HG03565 (cell line): ENCODE measurements at regions not wholly inside any gene's neighbourhood (a gene's known extent, or its start where the extent isn't known, plus 50 kb on each side); places are given as distances from the start of the nearest gene placed in this dataset.

Source experiments
- ATAC-seq: cut with Tn5 transposase; IDR thresholded peaks from one replicate; pipeline ENCODE4 v1.9.1; 2021; ENCODE audit warnings: mild to moderate bottlenecking, moderate library complexity; ENCODE audit not compliant: unreplicated experiment

DNA sequence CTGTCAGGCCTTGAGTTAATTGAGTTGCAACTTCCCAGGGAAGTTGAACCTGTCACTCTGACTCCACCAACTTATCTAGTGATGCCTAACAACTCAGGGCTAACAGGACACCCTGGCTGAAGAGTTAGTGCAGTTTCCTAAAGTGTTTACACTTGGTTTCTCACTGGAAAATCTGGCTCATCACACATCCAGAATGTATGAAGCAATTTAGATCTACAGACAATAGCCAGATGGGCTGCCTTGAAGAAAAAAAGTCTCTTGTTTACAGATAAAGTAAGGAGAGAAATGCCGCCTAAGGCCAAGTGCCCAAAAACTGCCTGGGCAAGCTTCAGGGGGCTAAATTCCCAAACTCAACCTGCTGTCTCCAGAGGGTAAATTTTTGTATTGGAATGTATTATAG lies 446.3 kb upstream of the NCAM2 start:
- ATAC-seq, result no peak

GRCh38 chr21:20554785-20555184 lies 443.4 kb upstream of the NCAM2 start:
- ATAC-seq, result no peak

- no peak for ATAC-seq
Observed at GRCh38 chr21:20570824-20571232, 427.4 kb upstream of the NCAM2 start.

- ATAC-seq, result no peak
Observed at GRCh38 chr21:20572582-20572981, 425.6 kb upstream of the NCAM2 start.

DNA sequence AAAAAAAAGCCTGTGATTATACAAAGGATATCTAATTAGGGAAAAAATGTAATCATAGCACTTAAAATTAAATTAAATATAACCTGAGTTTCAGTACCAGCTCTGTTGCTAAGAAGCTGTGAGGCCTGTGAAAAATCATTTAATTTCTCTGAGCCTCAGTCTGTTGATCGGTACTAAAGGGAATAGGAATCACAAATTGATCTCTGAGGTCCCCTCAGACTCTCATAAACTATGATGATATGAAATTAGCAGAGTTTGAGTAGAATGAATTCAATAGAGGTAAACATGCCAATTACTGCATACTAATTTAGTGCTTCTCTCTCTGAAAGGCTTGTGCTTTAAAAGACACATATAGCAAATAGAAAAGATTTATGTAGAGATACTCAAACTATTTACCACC lies 416.8 kb upstream of the NCAM2 start:
- ATAC-seq, result no peak

- ATAC-seq, result no peak
Observed at GRCh38 chr21:20591284-20591683, 406.9 kb upstream of the NCAM2 start.

DNA sequence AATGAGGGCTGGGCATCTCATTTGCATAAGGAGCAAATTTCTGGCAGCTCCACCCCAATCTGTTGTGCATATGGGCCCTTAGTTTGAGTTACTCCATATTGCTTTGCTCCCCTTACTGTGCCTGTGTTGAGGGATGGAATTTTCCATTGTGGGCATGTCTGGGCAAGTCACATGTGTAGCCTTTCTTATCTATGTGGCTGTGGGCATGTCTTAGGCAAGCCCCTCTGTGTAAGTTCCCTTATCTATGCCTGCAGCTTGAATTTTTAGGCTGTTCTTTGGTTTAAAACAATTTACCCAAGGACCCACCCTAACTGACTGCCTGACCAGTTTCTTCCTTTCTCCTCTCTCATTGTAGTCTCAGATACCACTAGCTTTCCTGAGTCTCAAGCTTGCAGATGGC lies 405.7 kb upstream of the NCAM2 start:
- no peak for ATAC-seq

GRCh38 chr21:20603236-20603635 lies 395.0 kb upstream of the NCAM2 start:
- ATAC-seq, result no peak

- ATAC-seq, result no peak
Observed at GRCh38 chr21:20611008-20611407, 387.2 kb upstream of the NCAM2 start.

GRCh38 chr21:20613654-20614053 lies 384.6 kb upstream of the NCAM2 start:
- no peak for ATAC-seq

- no peak for ATAC-seq
Observed at GRCh38 chr21:20617130-20617529, 381.1 kb upstream of the NCAM2 start.

GRCh38 chr21:20618878-20619277 lies 379.3 kb upstream of the NCAM2 start:
- ATAC-seq, result no peak

- no peak for ATAC-seq
Observed at GRCh38 chr21:20627594-20627993, 370.6 kb upstream of the NCAM2 start.

GRCh38 chr21:20631633-20632032 lies 366.6 kb upstream of the NCAM2 start:
- ATAC-seq, result no peak

- no peak for ATAC-seq
Observed at GRCh38 chr21:20639026-20639425, 359.2 kb upstream of the NCAM2 start.

- ATAC-seq, result no peak
Observed at GRCh38 chr21:20641241-20641640, 357.0 kb upstream of the NCAM2 start.

GRCh38 chr21:20642681-20643080 lies 355.5 kb upstream of the NCAM2 start:
- ATAC-seq, result no peak

DNA sequence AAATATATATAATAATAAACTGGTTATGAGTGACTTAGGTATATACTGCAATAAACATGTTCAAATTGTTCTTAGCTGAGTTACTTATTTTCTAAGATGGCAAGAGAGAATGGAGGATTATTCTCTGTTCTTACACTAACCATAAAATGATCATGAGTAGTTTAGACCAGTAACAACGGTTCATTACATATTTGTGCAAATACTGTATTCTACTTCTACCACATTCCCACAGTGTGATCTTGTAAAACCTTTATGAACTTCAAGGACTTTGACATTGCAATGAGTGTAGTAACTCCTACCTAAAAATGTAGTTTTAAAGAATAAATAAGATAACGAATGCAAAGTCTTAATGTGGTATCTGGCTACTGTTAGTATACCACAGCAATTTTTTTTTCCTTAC lies 353.7 kb upstream of the NCAM2 start:
- no peak for ATAC-seq

GRCh38 chr21:20645344-20645743 lies 352.9 kb upstream of the NCAM2 start:
- no peak for ATAC-seq

DNA sequence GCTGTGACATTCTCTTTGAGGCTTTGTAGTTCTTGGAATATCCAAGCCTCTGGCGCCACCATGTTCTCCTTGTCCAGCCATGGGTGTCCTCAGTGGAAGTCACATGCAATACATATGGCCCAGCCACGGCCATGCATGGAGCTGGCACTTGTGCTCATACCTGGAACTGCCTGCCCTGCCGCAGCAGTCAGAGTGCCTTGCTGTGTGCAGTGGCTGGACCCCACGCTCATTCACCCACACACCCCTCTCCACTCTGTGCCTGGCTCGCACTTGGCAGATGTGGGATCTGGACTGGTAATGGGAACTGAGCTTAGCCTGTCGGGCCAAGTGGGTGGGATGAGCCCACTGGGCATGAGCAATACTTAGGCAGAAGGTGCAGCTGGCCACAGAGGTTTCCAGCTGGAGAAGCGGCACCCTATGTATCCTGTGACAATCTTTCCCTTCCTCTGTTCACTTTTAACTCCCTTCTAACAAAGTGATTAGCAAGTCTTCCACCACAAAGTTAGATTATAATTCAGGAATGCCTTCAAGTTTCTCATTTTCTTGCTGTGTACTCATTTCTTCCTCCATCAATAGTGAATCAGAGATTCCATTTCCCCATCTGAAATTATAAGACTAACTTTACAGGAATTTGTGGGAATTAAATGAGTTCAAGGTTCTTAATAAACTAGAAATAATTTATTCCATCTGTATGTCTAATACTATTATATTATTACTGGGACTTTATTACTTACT lies 351.6 kb upstream of the NCAM2 start:
- no peak for ATAC-seq

DNA sequence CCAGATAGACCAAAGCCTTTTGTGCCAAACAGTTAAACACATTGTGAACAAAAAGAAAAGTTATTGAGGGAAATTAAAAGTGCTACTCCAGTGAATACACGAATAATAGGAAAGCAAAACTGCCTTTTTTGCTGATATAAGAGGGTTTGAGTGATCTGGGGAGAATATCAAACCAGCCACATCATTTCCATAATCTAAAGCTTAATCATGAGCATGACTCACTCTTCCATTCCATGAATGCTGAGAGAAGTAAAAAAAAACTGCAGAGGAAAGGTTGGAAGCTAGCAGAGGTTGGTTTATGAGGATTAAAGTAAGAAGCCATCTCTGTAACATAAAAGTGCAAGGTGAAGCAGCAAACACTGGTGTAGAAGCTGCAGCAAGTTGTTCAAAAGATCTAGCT lies 350.6 kb upstream of the NCAM2 start:
- no peak for ATAC-seq

- no peak for ATAC-seq
Observed at GRCh38 chr21:20649231-20649630, 349.0 kb upstream of the NCAM2 start.

GRCh38 chr21:20652846-20653245 lies 345.4 kb upstream of the NCAM2 start:
- no peak for ATAC-seq
